HG03457 (cell line): ENCODE measurements at regions not wholly inside any gene's neighbourhood (a gene's known extent, or its start where the extent isn't known, plus 50 kb on each side); places are given as distances from the start of the nearest gene placed in this dataset.

ENCODE experiments used
- ATAC-seq: cut with Tn5 transposase; IDR thresholded peaks from one replicate; pipeline ENCODE4 v1.9.1; 2021; ENCODE audit warnings: moderate number of reproducible peaks; ENCODE audit not compliant: unreplicated experiment

GRCh38 chr18:41155910-41156851 is 798.9 kb upstream of the PIK3C3 start:
- no peak for ATAC-seq

- ATAC-seq = no peak
Observed at GRCh38 chr18:41155025-41155424, 800.0 kb upstream of the PIK3C3 start.

- no peak for ATAC-seq
Observed at GRCh38 chr18:41153871-41154270, 801.2 kb upstream of the PIK3C3 start.

GRCh38 chr18:41150316-41150715 is 804.7 kb upstream of the PIK3C3 start:
- no peak for ATAC-seq

GRCh38 chr18:41146301-41146700 is 808.7 kb upstream of the PIK3C3 start:
- no peak for ATAC-seq

- ATAC-seq = no peak
Observed at GRCh38 chr18:41145516-41145915, 809.5 kb upstream of the PIK3C3 start.

GRCh38 chr18:41144441-41144840 is 810.6 kb upstream of the PIK3C3 start:
- no peak for ATAC-seq

GRCh38 chr18:41140506-41140905 is 814.5 kb upstream of the PIK3C3 start:
- no peak for ATAC-seq

GRCh38 chr18:41135146-41135545 is 819.9 kb upstream of the PIK3C3 start:
- no peak for ATAC-seq

- ATAC-seq = no peak
Observed at GRCh38 chr18:41134426-41134825, 820.6 kb upstream of the PIK3C3 start.

- ATAC-seq = no peak
Observed at GRCh38 chr18:41131050-41131449, 824.0 kb upstream of the PIK3C3 start.

- ATAC-seq = no peak
Observed at GRCh38 chr18:41128545-41128944, 826.5 kb upstream of the PIK3C3 start.

- no peak for ATAC-seq
Observed at GRCh38 chr18:41128126-41128525, 826.9 kb upstream of the PIK3C3 start.

GRCh38 chr18:41126541-41127235 is 828.3 kb upstream of the PIK3C3 start:
- ATAC-seq = no peak

GRCh38 chr18:41121116-41121826 is 833.8 kb upstream of the PIK3C3 start:
- no peak for ATAC-seq

- ATAC-seq = no peak
Observed at GRCh38 chr18:41119031-41119430, 836.0 kb upstream of the PIK3C3 start.

- ATAC-seq = no peak
Observed at GRCh38 chr18:41113885-41114482, 841.0 kb upstream of the PIK3C3 start.

GRCh38 chr18:41099451-41099850 is 855.6 kb upstream of the PIK3C3 start:
- ATAC-seq = no peak

- no peak for ATAC-seq
Observed at GRCh38 chr18:41096504-41096903, 858.5 kb upstream of the PIK3C3 start.

GRCh38 chr18:41077076-41077475 is 878.0 kb upstream of the PIK3C3 start:
- no peak for ATAC-seq

GRCh38 chr18:41075212-41075611 is 879.8 kb upstream of the PIK3C3 start:
- no peak for ATAC-seq
